A673 (cell line): ENCODE measurements at regions not wholly inside any gene's neighbourhood (a gene's known extent, or its start where the extent isn't known, plus 50 kb on each side); places are given as distances from the start of the nearest gene placed in this dataset.

ENCODE experiments used
- BruUV-seq: library from RNA; stranded (reverse); fragments of 400-500 nt; replicated peaks from 2 replicates; lab custom pipeline; 2021; lab: Mats Ljungman, UMichigan
- CTCF ChIA-PET: fragments of 300-600 bp; sonication (Branson Sonifier 250); formaldehyde crosslinking; loops from one replicate; lab custom pipeline; 2022; ENCODE audit warnings: antibody characterized with exemption; lab: Charles Lee
- POLR2A ChIA-PET: fragments of 300-600 bp; sonication (Branson Sonifier 250); formaldehyde crosslinking; loops from one replicate; lab custom pipeline; 2022; ENCODE audit warnings: antibody characterized with exemption; ENCODE audit not compliant: low non-redundant PET; lab: Charles Lee
- DNase-seq: peaks from one replicate; pipeline ENCODE4 v3.0.0-alpha.2; 2015; ENCODE audit warnings: low spot score
- H3K27ac ChIP-seq: fragments of 200-600 bp; sonication (generic); 2 replicates; pipeline ENCODE4 v1.5.1; 2016; ENCODE audit warnings: mixed run types, low read depth, mild to moderate bottlenecking, mixed read lengths, antibody characterized with exemption, low read length; ENCODE audit not compliant: poor library complexity, severe bottlenecking
- H3K27me3 ChIP-seq: fragments of 200-600 bp; sonication (generic); replicated peaks from 2 replicates; pipeline ENCODE4 v1.6.1; 2017; ENCODE audit warnings: mixed run types, low read depth, mild to moderate bottlenecking, mixed read lengths, antibody characterized with exemption, low read length; ENCODE audit not compliant: insufficient read depth, poor library complexity
- H3K36me3 ChIP-seq: fragments of 200-600 bp; sonication (generic); 2 replicates; pipeline ENCODE4 v1.6.1; 2016; ENCODE audit warnings: mixed run types, mild to moderate bottlenecking, mixed read lengths, antibody characterized with exemption, low read length; ENCODE audit not compliant: insufficient read depth, poor library complexity, severe bottlenecking
- H3K4me1 ChIP-seq: fragments of 200-600 bp; sonication (generic); 2 replicates; pipeline ENCODE4 v1.6.1; 2017; ENCODE audit warnings: mixed run types, mild to moderate bottlenecking, mixed read lengths, antibody characterized with exemption, low read length; ENCODE audit not compliant: insufficient read depth, poor library complexity, severe bottlenecking
- H3K4me3 ChIP-seq: fragments of 200-600 bp; sonication (generic); 2 replicates; pipeline ENCODE4 v1.5.1; 2016; ENCODE audit warnings: low read depth, mixed run types, mild to moderate bottlenecking, mixed read lengths, low read length; ENCODE audit not compliant: poor library complexity, severe bottlenecking
- H3K9me3 ChIP-seq: fragments of 200-600 bp; sonication (generic); 2 replicates; pipeline ENCODE4 v1.6.1; 2016; ENCODE audit warnings: mixed run types, low read depth, mild to moderate bottlenecking, mixed read lengths, antibody characterized with exemption, low read length; ENCODE audit not compliant: poor library complexity, severe bottlenecking
- CTCF ChIP-seq: fragments of 300-800, 200-600 bp; sonication (generic); conservative IDR thresholded peaks from 2 replicates; pipeline ENCODE4 v1.5.1; 2017; ENCODE audit warnings: low read depth, mild to moderate bottlenecking, antibody characterized with exemption, low read length, moderate library complexity, mixed read lengths
- EZH2 ChIP-seq: fragments of 200-600 bp; sonication (generic); IDR thresholded peaks from 2 replicates; pipeline ENCODE4 v1.6.1; 2017; ENCODE audit warnings: borderline replicate concordance, low read depth, mild to moderate bottlenecking, mixed read lengths, antibody characterized with exemption, low read length; ENCODE audit not compliant: poor library complexity, severe bottlenecking
- intact Hi-C: fragments of 100-400 bp; cut with micrococcal nuclease; formaldehyde crosslinking; loops from one replicate; pipeline ENCODE4 v1.10.0; 2022; ENCODE audit not compliant: unreplicated experiment

- Histone ChIP-seq H3K36me3 (no peaks in the 10 kb centered on the region), H3K27ac (no peak overlapping the region), H3K27me3 (no peaks in the 10 kb centered on the region), H3K9me3 (no peaks in the 10 kb centered on the region), H3K4me1 (no peaks in the 10 kb centered on the region), H3K4me3 (no peak overlapping the region)
- no TSS peak for BruUV-seq
- no peak for TF ChIP-seq EZH2
- no peak for TF ChIP-seq CTCF
- intact Hi-C loops = no loop called here
- DNase-seq = no peak
- ChIA-PET CTCF (no interaction called here), POLR2A (no interaction called here)
Measured at GRCh38 chrX:45601052-45601451, 400.4 kb upstream of the DIPK2B start.

- H3K27ac ChIP-seq = no peak overlapping the region
Measured at GRCh38 chrX:45598861-45599260, 398.2 kb upstream of the DIPK2B start.

GRCh38 chrX:45596188-45596808 is 395.6 kb upstream of the DIPK2B start:
- H3K27ac ChIP-seq = no peak overlapping the region
- intact Hi-C loops = no loop called here
- no TSS peak for BruUV-seq
- no peak for TF ChIP-seq CTCF
- TF ChIP-seq EZH2 = no peak
- no peaks in the 10 kb centered on the region for H3K9me3 ChIP-seq
- no peak for DNase-seq
- no peak overlapping the region for H3K4me3 ChIP-seq
- no peaks in the 10 kb centered on the region for H3K36me3 ChIP-seq
- H3K27me3 ChIP-seq = no peaks in the 10 kb centered on the region
- POLR2A ChIA-PET = no interaction called here
- H3K4me1 ChIP-seq = no peaks in the 10 kb centered on the region
- CTCF ChIA-PET = no interaction called here

More at GRCh38 chrX:45598861-45599260, 398.2 kb upstream of the DIPK2B start:
- DNase-seq = no peak
- no peaks in the 10 kb centered on the region for H3K4me1 ChIP-seq
- intact Hi-C loops = no loop called here
- no peaks in the 10 kb centered on the region for H3K36me3 ChIP-seq
- no peak overlapping the region for H3K4me3 ChIP-seq
- no peak for TF ChIP-seq CTCF
- no peak for TF ChIP-seq EZH2
- ChIA-PET CTCF (no interaction called here), POLR2A (no interaction called here)
- H3K27me3 ChIP-seq = no peaks in the 10 kb centered on the region
- H3K9me3 ChIP-seq = no peaks in the 10 kb centered on the region
- BruUV-seq = no TSS peak
